ENCODE measurements at regions not wholly inside any gene's neighbourhood (a gene's known extent, or its start where the extent isn't known, plus 50 kb on each side); places are given as distances from the start of the nearest gene placed in this dataset.
"Not testable (repeated sequence)": the region's sequence is repeated elsewhere in the genome, so short reads cannot be mapped to it uniquely, and the experiment has no call there.

DNA sequence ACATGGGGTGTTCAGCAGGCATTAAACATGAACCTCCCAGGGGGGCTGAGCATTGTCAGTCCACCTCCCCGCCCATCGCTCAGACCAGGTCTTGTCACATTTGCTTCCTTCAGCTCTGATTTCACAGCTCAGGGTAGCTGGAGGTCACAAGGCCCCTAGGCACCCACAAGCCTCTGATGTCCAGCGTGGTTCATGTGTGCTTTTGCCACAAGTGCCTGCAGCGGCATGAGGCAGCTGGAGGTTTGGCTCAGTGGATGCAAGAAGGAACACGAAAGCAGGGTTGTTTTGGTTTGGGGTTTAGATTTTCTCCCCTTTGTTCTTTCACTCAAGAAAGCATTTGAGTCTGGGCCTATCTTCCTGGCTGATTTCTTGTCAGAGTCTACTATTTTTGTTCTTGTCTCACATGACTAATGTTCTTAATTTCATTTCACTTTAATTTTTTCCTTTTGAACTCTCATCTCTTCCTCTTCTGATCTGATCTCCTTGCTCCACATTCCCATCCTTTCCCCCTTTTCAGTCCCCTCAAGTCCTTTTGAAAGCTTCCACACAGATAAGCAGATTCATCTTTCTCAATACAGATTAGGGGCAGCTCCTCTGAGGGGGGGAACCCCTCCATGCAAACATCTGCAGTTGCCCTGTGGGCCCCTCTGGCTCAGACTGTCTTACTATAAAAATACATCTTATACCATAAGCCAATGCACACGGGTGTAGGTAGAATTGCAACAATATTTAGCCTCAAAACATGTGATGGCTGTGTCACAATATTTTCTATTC, 68.1 kb upstream of the CEP85L start:
- no peak for DNase-seq (ENCODE audit: low read depth)

DNA sequence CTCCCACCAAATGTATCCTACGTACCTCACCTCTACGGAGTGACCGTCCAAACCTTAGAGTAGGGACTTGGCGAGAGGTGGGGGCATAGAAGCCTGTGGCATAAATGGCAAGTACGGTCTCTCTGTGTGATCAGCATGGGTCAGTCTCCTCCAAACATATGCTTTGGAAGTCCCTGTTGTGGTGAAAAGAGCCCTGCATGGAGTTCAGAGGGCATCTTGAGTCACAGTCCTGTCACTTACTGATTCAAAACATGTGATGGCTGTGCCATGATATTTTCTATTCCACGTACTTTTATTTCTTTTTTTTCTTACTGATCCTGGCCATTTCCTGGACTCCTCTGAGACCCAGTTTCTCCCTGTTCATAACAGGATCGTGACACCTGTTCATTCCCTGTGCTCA, 67.5 kb upstream of the CEP85L start:
- DNase-seq (ENCODE audit: low read depth): no peak

DNA sequence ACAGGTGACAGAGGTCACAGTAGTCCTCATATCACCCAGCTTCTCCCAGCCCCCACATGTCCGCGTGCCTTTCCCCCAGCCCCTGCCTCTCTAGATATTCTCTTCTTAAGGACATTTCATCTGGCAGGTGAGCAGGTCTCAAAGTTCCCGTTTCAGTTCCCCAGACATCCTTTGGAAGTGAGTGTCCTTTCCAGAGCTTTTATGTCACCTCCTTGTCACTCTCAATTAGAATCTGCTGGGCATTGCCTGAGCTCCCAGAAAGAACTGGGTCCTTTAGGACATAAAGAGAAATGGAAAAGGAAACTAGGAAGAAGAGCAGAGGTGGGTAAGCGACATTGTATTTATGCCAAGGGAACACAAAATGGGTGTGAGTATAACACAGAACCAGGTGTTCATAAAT, 66.9 kb upstream of the CEP85L start:
- DNase-seq (ENCODE audit: low read depth): no peak

DNA sequence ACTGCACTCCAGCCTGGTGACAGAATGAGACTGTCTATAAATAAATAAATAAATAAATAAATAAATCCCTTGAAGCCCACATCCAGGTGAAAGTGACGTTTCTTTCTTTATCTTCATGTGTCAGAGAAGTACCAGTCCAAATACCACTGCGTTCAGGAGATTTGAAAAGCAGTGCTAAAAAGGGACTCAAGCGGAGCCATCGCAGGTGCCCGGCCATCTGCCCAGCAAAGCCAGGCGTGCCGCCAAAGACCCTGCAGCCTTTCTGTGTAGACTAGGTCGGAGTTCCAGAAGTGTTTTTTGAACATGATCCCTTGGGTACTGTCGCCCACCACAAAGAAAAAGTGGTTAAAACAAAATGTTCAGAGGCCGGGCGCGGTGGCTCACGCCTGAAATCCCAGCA, 65.7 kb upstream of the CEP85L start:
- DNase-seq (ENCODE audit: low read depth): no peak

DNA sequence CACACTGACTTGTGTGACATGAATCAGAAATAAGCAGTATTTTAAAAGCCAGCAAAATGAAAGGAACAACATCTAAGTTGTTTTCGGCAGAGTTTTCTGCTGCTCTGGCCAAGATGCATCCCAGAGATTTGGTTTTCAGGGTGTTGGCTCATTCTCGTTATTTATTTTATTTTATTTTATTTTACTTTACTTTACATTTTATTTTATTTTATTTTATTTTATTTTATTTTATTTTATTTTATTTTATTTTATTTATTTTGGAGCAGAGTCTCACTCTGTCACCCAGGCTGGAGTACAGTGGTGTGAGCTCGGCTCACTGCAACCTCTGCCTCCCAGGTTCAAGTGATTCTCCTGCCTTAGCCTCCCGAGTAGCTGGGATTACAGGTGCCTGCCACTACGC, 64.5 kb upstream of the CEP85L start:
- DNase-seq (ENCODE audit: low read depth): not testable (repeated sequence)

DNA sequence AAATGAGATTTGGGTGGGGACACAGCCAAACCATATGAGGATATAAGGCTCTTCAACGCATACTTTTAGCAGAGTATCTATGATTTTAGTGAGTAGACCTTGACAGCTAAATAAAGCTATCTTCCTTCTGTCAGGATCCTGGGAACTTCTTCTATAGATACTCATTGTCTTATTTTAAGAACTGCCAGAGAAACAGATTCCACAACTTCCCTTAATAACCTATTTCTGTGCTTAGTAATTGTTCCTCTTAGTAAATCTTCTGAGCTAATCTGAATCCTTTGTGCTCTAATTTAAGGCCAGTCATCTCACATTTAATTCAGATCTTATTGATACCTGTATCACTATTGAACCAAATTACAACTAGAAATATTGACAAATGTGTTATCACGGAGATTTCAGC, 64.0 kb upstream of the CEP85L start:
- DNase-seq (ENCODE audit: low read depth): no peak

DNA sequence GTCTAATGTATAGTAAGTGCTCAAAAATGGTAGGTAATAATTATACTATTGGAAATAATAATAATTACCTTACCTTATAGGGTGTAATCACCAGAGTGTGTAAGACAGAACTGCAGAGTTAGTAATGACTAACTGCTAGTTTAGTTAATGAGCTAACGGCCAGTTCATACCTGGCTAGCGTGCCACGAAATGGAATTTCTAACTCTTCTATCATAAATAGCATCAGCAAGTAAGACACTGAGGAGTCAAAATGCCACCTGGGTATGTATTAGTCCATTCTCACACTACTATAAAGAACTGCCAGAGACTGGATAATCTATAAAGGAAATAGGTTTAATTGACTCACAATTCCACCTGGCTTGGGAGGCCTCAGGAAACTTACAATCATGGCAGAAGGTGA, 63.4 kb upstream of the CEP85L start:
- DNase-seq (ENCODE audit: low read depth): no peak

DNA sequence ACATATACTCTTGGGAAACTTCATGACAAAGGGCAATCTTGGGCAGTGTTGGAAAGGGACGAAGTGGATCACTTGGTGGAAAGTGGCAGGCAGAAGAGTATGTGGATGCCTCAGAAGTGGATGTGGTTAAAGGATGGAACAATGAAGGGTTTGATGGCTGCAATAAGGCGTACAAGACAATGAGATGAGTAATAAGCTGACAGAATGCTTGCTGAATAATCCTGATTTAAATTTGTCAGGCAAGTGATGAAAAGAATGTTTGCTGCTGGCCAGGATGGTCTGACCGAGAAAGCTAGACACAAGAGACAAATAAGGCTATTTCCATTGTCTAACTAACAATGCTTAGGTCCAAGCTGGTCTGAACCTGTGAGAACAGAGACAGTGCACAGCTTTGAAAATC, 61.6 kb upstream of the CEP85L start:
- peak; percentile 56 for DNase-seq (ENCODE audit: low read depth)

DNA sequence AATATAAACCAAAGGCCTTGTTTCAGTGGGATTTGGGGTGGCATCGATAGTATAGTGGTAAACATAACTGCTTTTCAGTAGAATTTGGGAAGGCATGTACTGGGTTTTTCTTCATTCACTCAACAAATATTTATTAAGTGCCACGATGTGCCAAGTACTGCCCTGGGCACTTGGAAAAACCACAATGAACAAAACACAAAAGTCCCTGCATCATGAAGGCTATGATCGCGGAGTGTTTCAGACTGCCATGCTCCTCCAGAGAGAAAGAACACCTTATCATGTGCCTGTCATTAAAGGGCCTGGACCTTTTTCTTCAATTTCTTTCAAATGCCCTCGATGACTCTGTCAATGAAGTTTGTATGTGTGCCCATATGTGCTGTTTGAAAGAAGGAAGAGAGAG, 59.2 kb upstream of the CEP85L start:
- peak; percentile 62 for DNase-seq (ENCODE audit: low read depth)

DNA sequence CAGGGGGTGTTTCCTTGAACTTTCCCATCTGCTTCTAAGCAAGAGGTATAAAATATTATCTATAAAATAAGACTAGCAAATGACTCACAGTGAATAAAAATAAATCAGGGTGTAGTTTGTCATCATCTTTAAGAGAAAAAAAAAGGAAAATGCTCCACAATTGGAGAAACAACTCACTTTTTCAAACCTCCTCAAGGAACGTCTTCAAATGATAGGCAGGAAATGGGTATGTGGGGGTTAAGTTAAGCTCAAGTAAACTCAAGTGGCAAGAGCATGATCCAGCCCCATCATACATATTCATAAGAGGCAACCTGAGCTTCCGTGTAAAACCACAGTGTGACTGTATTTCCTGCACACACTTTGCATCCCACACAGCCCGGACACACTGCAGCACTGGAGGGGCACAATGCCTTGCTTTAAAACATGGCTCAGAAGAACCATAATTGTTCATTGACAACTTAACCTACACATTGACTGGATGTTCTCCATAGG, 58.5 kb upstream of the CEP85L start:
- peak; percentile 86 for DNase-seq (ENCODE audit: low read depth)

DNA sequence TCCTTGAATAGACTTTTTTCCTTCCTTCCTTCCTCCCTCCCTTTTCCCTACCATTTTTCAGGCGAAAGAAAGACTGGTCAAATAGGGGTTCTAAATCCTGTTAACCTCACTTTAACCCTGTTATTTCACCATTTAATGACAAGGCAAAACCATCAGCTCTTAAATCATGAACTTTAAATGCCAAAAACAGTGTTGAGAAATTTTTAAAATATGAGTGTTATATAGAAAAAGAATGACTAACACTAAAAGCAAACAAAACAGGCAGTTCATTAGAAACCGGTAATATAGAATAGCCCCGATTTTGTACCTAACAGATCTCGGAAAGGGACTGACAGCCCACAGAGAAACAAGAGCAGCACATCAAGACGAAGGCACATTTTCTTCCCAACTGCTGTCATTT, 57.4 kb upstream of the CEP85L start:
- DNase-seq (ENCODE audit: low read depth): no peak

DNA sequence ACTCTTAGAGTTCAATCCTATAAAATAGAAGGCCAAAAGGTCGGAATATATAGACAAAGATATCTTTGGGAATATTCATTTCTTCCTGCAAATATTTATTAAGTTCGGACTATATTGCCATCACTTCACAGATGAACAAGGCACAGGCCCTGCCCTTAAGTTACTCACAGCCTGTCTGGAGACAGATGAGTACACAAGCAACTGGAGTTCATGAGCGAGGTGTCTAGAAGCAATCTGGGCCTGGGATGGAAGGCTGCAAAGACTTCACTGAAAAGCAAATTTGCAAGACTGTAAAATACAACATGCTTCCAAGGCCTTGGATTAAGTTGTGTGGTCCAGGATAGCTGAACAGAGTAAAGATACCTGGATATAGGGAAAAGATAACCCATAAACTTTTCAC, 56.7 kb upstream of the CEP85L start:
- DNase-seq (ENCODE audit: low read depth): peak; percentile 30

DNA sequence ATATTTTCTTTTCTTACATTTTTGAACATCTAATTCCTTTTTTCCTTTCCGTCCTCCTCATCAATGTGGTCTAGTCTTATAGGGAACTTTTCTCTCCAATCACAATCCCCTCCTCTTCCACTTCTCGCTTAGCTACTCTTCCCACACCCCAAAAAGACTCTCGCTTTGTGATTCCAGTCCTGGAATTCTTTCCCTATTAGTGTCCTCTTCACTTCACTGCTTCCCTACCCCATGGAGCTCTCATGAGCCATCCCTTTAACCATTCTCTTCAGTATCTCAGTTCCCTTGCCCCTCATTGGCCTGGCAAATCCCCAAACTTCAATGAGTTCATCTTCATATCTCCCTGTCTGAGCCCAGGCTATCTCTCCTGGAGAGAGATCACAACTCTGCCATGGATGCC, 55.3 kb upstream of the CEP85L start:
- peak; percentile 53 for DNase-seq (ENCODE audit: low read depth)

DNA sequence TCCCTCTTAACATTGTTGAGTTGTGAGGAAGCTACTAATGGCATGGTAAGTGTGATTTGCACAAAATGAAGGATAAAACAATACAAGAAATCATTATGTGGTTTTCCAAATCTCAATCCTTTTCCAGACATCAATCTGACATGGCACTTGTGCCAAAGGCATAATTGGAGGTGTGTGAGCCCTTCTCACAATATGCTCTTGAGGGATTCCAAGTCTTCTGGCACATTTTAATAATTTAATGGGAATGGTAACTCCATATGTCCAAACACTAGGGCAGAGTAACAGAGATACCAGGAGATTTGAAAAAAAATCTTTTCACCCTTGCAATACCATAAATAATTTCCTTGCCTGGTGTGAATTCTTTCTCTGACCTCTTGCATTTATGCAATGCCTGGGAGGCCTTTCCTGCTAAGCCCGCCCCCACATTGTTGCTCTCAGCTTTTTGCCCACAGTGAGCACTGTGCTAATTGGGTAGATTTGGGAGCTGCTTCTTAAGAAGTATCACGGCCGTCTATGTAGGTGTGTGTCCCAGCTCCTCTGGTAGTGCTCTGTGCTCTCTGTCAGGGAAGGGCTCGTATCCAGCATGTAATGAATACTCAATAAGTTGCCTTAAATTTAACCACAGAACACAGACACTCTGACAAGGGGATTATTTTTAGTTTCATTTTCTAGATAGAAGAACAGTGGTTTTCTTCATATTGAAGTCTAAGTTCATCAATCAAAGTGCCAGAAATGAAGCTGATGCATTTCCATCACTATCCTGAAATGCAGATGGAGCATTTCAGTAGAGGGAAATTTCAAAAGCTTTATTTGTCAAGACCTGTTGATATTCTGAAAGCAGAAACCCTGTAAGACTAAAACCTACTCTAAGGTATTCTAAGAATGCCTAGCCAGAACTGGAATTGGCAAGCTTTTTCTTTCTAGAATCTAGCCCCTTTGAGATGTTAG, 54.4 kb upstream of the CEP85L start:
- DNase-seq (ENCODE audit: low read depth): peak; percentile 55

DNA sequence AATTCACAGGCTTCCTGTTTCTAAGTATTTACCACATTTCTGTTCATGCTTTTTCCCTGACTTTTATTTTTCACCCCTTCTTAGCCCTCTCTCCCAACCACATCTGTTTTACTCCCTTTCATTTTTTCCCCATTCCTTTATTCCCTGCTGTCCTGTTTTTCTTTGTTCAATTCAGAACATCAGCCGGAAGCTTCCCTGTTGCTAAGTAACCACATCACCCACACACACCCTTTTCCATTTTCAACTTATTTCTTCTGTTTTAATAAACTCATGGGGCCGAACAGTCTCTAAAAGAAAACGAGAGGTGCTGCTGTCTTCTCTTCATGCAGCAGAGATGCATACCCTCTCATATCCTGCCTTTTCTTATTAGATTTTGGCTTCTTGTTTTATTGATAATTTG, 53.5 kb upstream of the CEP85L start:
- no peak for DNase-seq (ENCODE audit: low read depth)

DNA sequence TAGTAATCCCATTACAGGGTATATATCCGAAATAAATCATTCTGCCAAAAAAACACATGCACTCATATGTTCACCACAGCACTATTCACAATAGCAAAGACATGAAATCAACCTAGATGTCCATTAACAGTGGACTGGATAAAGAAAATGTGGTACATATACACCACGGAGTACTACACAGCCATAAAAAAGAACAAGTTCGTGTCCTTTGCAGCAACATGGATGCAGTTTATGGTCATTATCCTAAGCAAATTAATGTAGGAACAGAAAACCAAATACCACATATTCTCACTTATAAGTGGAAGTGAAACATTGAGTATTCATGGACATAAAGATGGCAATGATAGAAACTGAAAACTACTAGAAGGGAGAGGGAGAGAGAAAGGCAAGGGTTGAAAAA, 49.9 kb upstream of the CEP85L start:
- not testable (repeated sequence) for DNase-seq (ENCODE audit: low read depth)

Data from M059J (cell line).